SIG-M5 treated with dmso at 0.1 percent for 504 hours (cell line): ENCODE measurements at regions not wholly inside any gene's neighbourhood (a gene's known extent, or its start where the extent isn't known, plus 50 kb on each side); places are given as distances from the start of the nearest gene placed in this dataset.
A peak's percentile ranks its signal among the peaks of the same experiment; 100 is the strongest.
"Not testable (repeated sequence)": the region's sequence is repeated elsewhere in the genome, so short reads cannot be mapped to it uniquely, and the experiment has no call there.

Experiments
- DNase-seq: peaks from one replicate; lab custom pipeline; 2025; ENCODE audit not compliant: unreplicated experiment; lab: John Stamatoyannopoulos, UW

GRCh38 chr14:22218728-22219127 is 370.3 kb downstream of the DAD1 start:
- no peak for DNase-seq

- DNase-seq: peak; percentile 56
Measured at GRCh38 chr14:22213120-22213519, 375.9 kb downstream of the DAD1 start.

- DNase-seq: no peak
Measured at GRCh38 chr14:22210906-22211305, 378.1 kb downstream of the DAD1 start.

- DNase-seq: no peak
Measured at GRCh38 chr14:22210026-22210425, 379.0 kb downstream of the DAD1 start.

- no peak for DNase-seq
Measured at GRCh38 chr14:22203036-22203435, 386.0 kb downstream of the DAD1 start.

GRCh38 chr14:22202313-22202712 is 386.7 kb downstream of the DAD1 start:
- no peak for DNase-seq

GRCh38 chr14:22200977-22201605 is 387.9 kb downstream of the DAD1 start:
- peak; percentile 86 for DNase-seq

GRCh38 chr14:22200131-22200530 is 388.9 kb downstream of the DAD1 start:
- DNase-seq: not testable (repeated sequence)

GRCh38 chr14:22194664-22195063 is 394.4 kb downstream of the DAD1 start:
- no peak for DNase-seq

- DNase-seq: no peak
Measured at GRCh38 chr14:22190411-22191191, 398.4 kb downstream of the DAD1 start.

GRCh38 chr14:22189881-22190280 is 399.1 kb downstream of the DAD1 start:
- no peak for DNase-seq

GRCh38 chr14:22188318-22188717 is 400.7 kb downstream of the DAD1 start:
- DNase-seq: no peak

GRCh38 chr14:22185789-22186188 is 403.2 kb downstream of the DAD1 start:
- DNase-seq: no peak

GRCh38 chr14:22185191-22185590 is 403.8 kb downstream of the DAD1 start:
- DNase-seq: no peak

- DNase-seq: no peak
Measured at GRCh38 chr14:22184830-22185168, 404.2 kb downstream of the DAD1 start.

- DNase-seq: no peak
Measured at GRCh38 chr14:22184157-22184829, 404.7 kb downstream of the DAD1 start.

GRCh38 chr14:22180045-22180444 is 409.0 kb downstream of the DAD1 start:
- no peak for DNase-seq

- no peak for DNase-seq
Measured at GRCh38 chr14:22179190-22179589, 409.8 kb downstream of the DAD1 start.

GRCh38 chr14:22178333-22178839 is 410.6 kb downstream of the DAD1 start:
- no peak for DNase-seq

GRCh38 chr14:22177870-22178269 is 411.2 kb downstream of the DAD1 start:
- DNase-seq: no peak

- no peak for DNase-seq
Measured at GRCh38 chr14:22176957-22177356, 412.1 kb downstream of the DAD1 start.

- not testable (repeated sequence) for DNase-seq
Measured at GRCh38 chr14:22175278-22175558, 413.8 kb downstream of the DAD1 start.
